ENCODE measurements at regions not wholly inside any gene's neighbourhood (a gene's known extent, or its start where the extent isn't known, plus 50 kb on each side); places are given as distances from the start of the nearest gene placed in this dataset.
"Not testable (repeated sequence)": the region's sequence is repeated elsewhere in the genome, so short reads cannot be mapped to it uniquely, and the experiment has no call there.

DNA sequence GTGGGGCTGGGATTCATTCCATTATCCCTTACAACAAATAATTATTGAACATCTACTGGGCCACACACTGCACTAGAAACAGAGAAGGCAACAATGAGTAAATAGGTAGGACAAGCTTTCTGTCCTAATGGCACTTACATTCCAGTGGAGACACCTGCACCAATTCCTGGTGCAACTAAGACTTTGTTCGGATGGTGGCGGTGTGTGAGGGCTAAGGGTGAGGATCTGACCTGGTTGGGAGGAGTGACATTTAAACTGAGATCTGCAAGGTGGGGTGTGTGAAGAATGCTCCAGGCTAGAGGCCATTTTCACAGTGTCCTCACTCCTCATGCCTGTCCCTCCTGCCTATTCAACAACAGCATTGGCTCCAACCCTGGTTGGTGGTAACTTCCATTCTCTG lies 510.0 kb downstream of the XYLT1 start:
- no peak for DNase-seq

DNA sequence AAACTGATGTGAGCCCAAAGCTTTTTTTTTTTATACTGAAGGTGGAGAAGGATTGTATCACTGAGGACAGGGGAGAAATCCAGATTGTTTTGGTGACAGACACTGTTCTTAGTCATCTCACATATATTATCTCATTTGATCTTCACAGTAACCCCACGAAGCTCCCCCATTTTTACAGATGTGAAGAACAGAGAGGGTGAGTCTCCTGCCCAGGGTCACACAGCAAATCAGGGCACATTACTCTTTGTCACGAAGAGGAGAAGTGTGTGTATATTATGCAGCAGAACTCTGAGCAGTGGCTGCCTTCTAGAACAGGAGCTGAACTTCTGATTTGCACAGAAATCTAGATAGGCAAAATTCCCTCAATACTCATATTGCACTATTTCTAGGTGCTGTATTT lies 504.3 kb downstream of the XYLT1 start:
- DNase-seq, result no peak

GRCh38 chr16:16971042-16971441 lies 499.7 kb downstream of the XYLT1 start:
- no peak for DNase-seq

- no peak for DNase-seq
Measured at GRCh38 chr16:16972831-16973230, 497.9 kb downstream of the XYLT1 start.

GRCh38 chr16:16973707-16974591 lies 496.8 kb downstream of the XYLT1 start:
- no peak for DNase-seq

GRCh38 chr16:16982614-16983013 lies 488.1 kb downstream of the XYLT1 start:
- DNase-seq, result no peak

DNA sequence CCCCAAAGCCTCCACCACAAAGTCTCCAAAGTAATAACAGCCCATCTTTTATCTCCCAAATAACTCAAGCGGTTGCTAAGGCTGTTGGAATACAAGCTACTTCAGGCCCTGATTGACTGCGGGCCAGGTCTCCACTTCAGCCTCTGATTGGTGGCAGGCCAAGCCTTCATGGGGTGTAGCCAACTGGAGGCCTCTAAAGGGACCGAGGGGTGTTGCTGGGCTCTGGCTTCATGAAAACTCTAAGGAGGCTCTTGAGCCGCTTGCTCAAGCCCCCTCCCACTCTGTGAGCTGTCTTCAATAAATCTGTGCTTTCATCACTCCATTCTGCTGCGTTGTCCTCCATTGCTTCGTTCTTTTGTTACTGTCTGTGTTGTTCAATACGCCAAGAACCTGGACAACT lies 487.2 kb downstream of the XYLT1 start:
- DNase-seq, result no peak

- not testable (repeated sequence) for DNase-seq
Measured at GRCh38 chr16:16984091-16984490, 486.7 kb downstream of the XYLT1 start.

- no peak for DNase-seq
Measured at GRCh38 chr16:16985707-16986106, 485.1 kb downstream of the XYLT1 start.

GRCh38 chr16:16988963-16989362 lies 481.8 kb downstream of the XYLT1 start:
- no peak for DNase-seq

GRCh38 chr16:16989368-16989767 lies 481.4 kb downstream of the XYLT1 start:
- DNase-seq, result no peak

GRCh38 chr16:16991711-16992110 lies 479.0 kb downstream of the XYLT1 start:
- DNase-seq, result no peak

GRCh38 chr16:16992975-16993765 lies 477.6 kb downstream of the XYLT1 start:
- no peak for DNase-seq

DNA sequence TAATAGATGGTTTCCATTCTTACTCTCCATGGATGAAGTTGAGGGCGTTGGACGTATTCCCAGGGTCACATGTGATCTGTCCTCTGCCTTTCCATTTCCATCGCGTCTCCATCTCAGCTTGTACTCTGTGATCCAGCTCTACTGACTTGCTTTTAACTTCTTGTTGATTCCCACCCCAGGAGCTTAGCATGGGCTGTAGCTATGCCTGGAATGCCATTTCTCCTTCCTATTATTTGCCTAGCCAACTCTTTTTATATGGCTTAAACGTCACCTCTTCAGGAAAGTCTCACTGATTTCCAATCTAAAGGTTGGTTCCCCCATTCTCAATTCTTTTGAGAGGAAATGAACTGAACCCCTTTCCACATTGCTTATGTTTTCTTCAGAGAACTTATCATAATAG lies 475.9 kb downstream of the XYLT1 start:
- no peak for DNase-seq

DNA sequence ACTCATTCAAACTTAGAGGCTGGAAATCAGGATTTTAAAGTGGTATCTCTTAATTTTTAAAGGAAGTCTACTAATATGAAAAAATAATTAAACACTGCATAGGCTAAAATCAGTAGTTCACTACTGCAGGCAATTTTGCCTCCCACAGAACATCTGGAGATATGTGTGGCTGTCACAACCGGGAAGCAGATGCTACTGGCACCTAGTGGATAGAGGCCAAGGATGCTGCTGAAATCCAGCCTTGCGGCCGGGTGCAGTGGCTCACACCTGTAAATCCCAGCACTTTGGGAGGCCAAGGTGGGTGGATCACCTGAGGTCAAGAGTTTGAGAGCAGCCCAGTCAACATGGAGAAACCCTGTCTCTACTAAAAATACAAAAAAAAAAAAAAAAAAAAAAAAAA lies 473.9 kb downstream of the XYLT1 start:
- no peak for DNase-seq

GRCh38 chr16:16997349-16997748 lies 473.4 kb downstream of the XYLT1 start:
- no peak for DNase-seq

- no peak for DNase-seq
Measured at GRCh38 chr16:17001471-17001870, 469.3 kb downstream of the XYLT1 start.

- no peak for DNase-seq
Measured at GRCh38 chr16:17002565-17002964, 468.2 kb downstream of the XYLT1 start.

DNA sequence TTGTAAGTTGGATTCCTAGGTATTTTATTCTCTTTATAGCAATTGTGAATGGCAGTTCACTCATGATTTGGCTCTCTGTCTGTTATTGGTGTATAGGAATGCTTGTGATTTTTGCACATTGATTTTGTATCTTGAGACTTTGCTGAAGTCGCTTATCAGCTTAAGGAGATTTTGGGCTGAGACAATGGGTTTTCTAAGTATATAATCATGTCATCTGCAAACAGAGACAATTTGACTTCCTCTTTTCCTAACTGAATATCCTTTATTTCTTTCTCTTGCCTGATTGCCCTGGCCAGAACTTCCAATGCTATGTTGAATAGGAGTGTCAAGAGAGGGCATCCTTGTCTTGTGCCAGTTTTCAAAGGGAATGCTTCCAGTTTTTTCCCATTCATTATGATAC lies 464.8 kb downstream of the XYLT1 start:
- DNase-seq, result not testable (repeated sequence)

DNA sequence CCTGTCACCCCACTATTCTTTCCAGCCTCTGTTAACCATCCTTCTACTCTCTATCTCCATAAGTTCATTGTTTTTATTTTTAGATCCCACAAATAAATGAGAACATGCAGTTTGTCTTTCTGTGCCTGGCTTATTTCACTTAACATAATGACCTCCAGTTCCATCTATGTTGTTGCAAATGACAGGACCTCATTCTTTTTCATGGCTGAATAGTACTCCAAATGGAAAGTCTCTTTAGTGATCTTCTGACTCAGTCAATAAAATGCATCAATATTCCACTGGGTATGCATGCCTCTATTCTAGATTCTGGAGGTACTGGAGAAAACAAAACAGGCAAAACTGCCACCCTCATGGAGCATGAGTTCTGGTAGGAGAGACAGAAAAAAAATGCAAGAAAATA lies 459.0 kb downstream of the XYLT1 start:
- no peak for DNase-seq

DNA sequence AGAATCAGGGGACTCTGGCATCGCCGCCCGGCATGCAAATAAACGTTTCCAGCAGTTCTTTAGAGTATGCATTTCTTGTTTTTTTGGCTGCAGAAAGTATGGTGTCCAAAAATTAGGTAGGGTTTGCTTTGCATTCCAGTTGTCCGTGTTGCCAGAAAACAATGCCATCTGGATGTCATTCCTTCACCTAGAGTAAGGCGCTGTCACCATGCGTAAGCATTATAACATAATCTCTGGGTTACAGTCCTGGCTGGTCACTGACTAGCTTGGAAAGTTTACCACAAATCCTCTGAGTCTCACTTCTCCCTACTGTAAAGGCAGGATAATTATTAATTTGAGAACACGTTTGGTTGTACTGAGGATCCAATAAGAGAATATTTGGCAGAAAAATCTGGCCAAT lies 457.7 kb downstream of the XYLT1 start:
- no peak for DNase-seq

GRCh38 chr16:17014484-17015121 lies 456.2 kb downstream of the XYLT1 start:
- DNase-seq, result no peak

DNA sequence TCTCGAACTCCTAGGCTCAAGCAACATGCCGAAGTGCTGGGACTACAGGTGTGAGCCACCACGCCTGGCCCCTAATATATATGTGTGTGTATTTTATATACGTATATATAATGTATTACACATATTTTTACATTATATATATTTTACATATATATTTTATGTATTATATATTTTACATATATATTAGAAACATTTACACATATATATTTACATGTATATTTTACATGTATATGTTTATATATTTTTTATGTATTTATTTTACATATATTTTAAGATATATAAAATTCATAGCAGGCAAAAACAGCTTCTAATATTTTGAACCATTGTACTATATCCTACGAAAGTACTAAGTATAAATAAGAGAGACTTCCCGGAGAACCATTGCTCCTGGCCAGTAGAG lies 455.1 kb downstream of the XYLT1 start:
- no peak for DNase-seq

DNA sequence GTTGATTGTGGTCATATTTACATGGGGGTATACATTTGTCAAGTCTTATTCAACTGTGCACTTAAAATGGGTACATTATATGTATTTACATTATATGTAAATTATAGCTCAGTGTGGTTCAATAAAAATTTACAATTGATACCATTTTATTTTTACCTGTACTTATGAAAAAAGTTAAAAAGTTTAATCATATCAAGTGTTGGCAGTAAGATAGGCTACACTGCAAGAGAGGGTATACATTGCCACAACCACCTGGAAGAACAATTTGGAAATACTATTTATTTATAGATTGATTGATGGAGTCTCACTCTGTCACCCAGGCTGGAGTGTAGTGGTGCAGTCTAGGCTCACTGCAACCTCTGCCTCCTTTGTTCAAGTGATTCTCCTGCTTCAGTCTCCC lies 453.3 kb downstream of the XYLT1 start:
- no peak for DNase-seq

Data from activated effector memory CD4-positive, alpha-beta T cell treated with anti-CD3 and anti-CD28 coated beads, Interleukin-2, amount 50 U/mL, for 16 hours (primary cell).